PC-9 (cell line): ENCODE measurements at regions not wholly inside any gene's neighbourhood (a gene's known extent, or its start where the extent isn't known, plus 50 kb on each side); places are given as distances from the start of the nearest gene placed in this dataset.

Experiments used
- BruUV-seq: library from RNA; stranded (reverse); fragments of 400-500 nt; replicated peaks from 2 replicates; lab custom pipeline; 2021; lab: Mats Ljungman, UMichigan
- CTCF ChIA-PET: fragments of 300-600 bp; sonication (Branson Sonifier 250); formaldehyde crosslinking; loops from one replicate; lab custom pipeline; 2022; ENCODE audit warnings: antibody characterized with exemption; lab: Charles Lee
- POLR2A ChIA-PET: fragments of 300-600 bp; sonication (Branson Sonifier 250); formaldehyde crosslinking; loops from one replicate; lab custom pipeline; 2022; ENCODE audit warnings: antibody characterized with exemption; ENCODE audit not compliant: unreplicated experiment; lab: Charles Lee
- DNase-seq, 2 experiments: peaks; one replicate each; pipeline versions ENCODE4 v3.0.0 to v3.0.0-alpha.2; 2015 to 2022; ENCODE audit warnings: mixed read lengths in 1 of 2
- H2AFZ ChIP-seq: fragments of 200-600 bp; sonication (generic); 2 replicates; pipeline ENCODE4 v1.8.1; 2017; ENCODE audit warnings: antibody characterized with exemption
- H3F3A ChIP-seq: fragments of 200-600 bp; sonication (generic); 2 replicates; pipeline ENCODE4 v1.8.1; 2017; ENCODE audit warnings: antibody characterized with exemption, mild to moderate bottlenecking, low read depth; ENCODE audit not compliant: insufficient read depth
- H3K27ac ChIP-seq: fragments of 200-600 bp; sonication (generic); 2 replicates; pipeline ENCODE4 v1.6.1; 2016; ENCODE audit warnings: mixed run types
- H3K27me3 ChIP-seq: fragments of 200-600 bp; sonication (generic); 2 replicates; pipeline ENCODE4 v1.6.1; 2016; ENCODE audit warnings: low read depth, mixed run types; ENCODE audit not compliant: insufficient read depth
- H3K36me3 ChIP-seq: fragments of 200-600 bp; sonication (generic); 2 replicates; pipeline ENCODE4 v1.6.1; 2016; ENCODE audit warnings: low read depth, mixed run types
- H3K4me1 ChIP-seq: fragments of 200-600 bp; sonication (generic); replicated peaks from 2 replicates; pipeline ENCODE4 v1.6.1; 2016; ENCODE audit warnings: mixed run types; ENCODE audit not compliant: insufficient read depth
- H3K4me2 ChIP-seq: fragments of 200-600 bp; sonication (generic); 2 replicates; pipeline ENCODE4 v1.6.1; 2017; ENCODE audit warnings: mixed run types
- H3K4me3 ChIP-seq: fragments of 200-600 bp; sonication (generic); 2 replicates; pipeline ENCODE4 v1.6.1; 2016; ENCODE audit warnings: mixed run types
- H3K79me2 ChIP-seq: fragments of 200-600 bp; sonication (generic); 2 replicates; pipeline ENCODE4 v1.6.1; 2017; ENCODE audit warnings: low read depth, mixed run types
- H3K9me2 ChIP-seq: fragments of 200-600 bp; sonication (generic); 2 replicates; pipeline ENCODE4 v1.8.1; 2017; ENCODE audit warnings: mild to moderate bottlenecking; ENCODE audit not compliant: insufficient read depth
- H3K9me3 ChIP-seq: fragments of 200-600 bp; sonication (generic); 2 replicates; pipeline ENCODE4 v1.8.1; 2016; ENCODE audit warnings: low read depth; ENCODE audit not compliant: insufficient read depth
- H4K20me1 ChIP-seq: fragments of 200-600 bp; sonication (generic); 2 replicates; pipeline ENCODE4 v1.8.1; 2017; ENCODE audit not compliant: insufficient read depth
- EZH2 ChIP-seq: fragments of 200-600 bp; sonication (generic); IDR thresholded peaks from 2 replicates; pipeline ENCODE4 v1.8.0; 2017; ENCODE audit warnings: antibody characterized with exemption, low read depth
- intact Hi-C: fragments of 100-400 bp; cut with micrococcal nuclease; formaldehyde crosslinking; loops from one replicate; pipeline ENCODE4 v1.10.0; 2022; ENCODE audit not compliant: unreplicated experiment
- TF ChIP-seq, protein P1 (sequence below): fragments of 200-600 bp; sonication (generic); conservative IDR thresholded peaks from 2 replicates; pipeline ENCODE4 v1.6.1; 2017; ENCODE audit warnings: mixed run types, antibody characterized with exemption, mild to moderate bottlenecking, moderate library complexity

DNA sequence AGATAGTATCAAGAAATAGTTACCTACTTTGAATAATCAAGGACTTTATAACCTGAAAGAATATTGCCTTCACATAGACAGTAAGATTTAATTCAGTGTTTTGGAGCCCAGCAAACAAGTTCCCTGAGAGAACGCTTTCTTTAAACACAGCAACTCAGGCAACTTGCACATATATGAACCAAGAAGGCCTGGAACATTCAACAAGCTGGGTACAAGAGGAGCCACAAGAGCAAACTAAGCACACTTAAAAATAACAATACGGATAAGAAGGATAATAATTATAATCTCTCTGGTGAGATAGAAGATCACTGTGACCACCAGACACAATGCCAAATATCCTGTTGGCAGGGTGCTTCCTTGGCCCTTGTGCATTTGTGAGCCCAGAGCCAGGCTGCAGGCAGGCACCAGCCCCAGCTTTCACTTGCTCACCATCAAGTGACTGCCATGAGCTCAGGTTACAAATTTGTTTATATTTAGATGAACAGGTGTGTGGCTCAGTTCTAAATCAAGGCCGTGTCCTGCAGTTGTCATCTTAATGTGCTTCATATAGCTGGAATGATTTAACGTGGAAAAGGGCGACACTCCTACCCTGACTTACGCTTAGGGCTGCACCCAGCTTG is 446.6 kb downstream of the IRS1 start:
- BruUV-seq = no TSS peak
- no peaks in the 10 kb centered on the region for H3K79me2 ChIP-seq
- no peaks in the 10 kb centered on the region for H3K4me1 ChIP-seq
- H3K9me3 ChIP-seq = 0 out of 2 replicates have a peak, but pooled peaks cover 5% of the 10 kb centered on the region
- H3K36me3 ChIP-seq = no peaks in the 10 kb centered on the region
- H3K4me3 ChIP-seq = no peak overlapping the region
- no peak for DNase-seq
- TF ChIP-seq, protein P1, sequence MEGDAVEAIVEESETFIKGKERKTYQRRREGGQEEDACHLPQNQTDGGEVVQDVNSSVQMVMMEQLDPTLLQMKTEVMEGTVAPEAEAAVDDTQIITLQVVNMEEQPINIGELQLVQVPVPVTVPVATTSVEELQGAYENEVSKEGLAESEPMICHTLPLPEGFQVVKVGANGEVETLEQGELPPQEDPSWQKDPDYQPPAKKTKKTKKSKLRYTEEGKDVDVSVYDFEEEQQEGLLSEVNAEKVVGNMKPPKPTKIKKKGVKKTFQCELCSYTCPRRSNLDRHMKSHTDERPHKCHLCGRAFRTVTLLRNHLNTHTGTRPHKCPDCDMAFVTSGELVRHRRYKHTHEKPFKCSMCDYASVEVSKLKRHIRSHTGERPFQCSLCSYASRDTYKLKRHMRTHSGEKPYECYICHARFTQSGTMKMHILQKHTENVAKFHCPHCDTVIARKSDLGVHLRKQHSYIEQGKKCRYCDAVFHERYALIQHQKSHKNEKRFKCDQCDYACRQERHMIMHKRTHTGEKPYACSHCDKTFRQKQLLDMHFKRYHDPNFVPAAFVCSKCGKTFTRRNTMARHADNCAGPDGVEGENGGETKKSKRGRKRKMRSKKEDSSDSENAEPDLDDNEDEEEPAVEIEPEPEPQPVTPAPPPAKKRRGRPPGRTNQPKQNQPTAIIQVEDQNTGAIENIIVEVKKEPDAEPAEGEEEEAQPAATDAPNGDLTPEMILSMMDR = no peak
- TF ChIP-seq EZH2 = no peak
- no peak overlapping the region for H2AFZ ChIP-seq
- H3K27ac ChIP-seq = no peak overlapping the region
- intact Hi-C loops = no loop called here
- H3K27me3 ChIP-seq = no peaks in the 10 kb centered on the region
- no peaks in the 10 kb centered on the region for H3F3A ChIP-seq
- ChIA-PET POLR2A (no interaction called here), CTCF (no interaction called here)
- no peak overlapping the region for H3K4me2 ChIP-seq
- no peaks in the 10 kb centered on the region for H3K9me2 ChIP-seq
- H4K20me1 ChIP-seq = no peaks in the 10 kb centered on the region

DNA sequence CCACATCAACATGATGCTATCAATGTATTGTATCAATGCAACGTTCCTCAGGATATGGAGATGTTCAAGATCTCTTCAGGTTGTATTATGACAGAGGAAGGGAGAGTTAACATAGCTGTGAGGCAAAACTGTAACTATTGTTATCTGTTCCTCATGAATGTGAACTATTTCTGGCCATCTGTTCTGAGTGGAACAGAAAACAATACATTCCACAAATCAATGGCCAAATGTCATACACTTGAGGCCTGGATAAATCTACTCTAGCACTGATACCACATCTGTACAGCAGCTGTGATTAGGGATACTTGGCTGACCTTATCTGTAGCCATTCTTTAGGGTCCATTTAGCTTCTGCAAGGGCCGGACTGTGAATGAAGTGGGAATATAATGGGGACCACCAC is 447.9 kb downstream of the IRS1 start:
- H3K27ac ChIP-seq = no peak overlapping the region
- no peaks in the 10 kb centered on the region for H3K36me3 ChIP-seq
- ChIA-PET CTCF (no interaction called here), POLR2A (no interaction called here)
- H2AFZ ChIP-seq = no peak overlapping the region
- H3K9me3 ChIP-seq = 0 out of 2 replicates have a peak, but pooled peaks cover 5% of the 10 kb centered on the region
- H4K20me1 ChIP-seq = no peaks in the 10 kb centered on the region
- TF ChIP-seq, protein P1 = no peak
- no peak for TF ChIP-seq EZH2
- no peaks in the 10 kb centered on the region for H3K27me3 ChIP-seq
- H3K4me3 ChIP-seq = no peak overlapping the region
- H3K79me2 ChIP-seq = no peaks in the 10 kb centered on the region
- H3K9me2 ChIP-seq = no peaks in the 10 kb centered on the region
- H3F3A ChIP-seq = no peaks in the 10 kb centered on the region
- H3K4me2 ChIP-seq = no peak overlapping the region
- no peak for DNase-seq
- BruUV-seq = no TSS peak
- H3K4me1 ChIP-seq = no peaks in the 10 kb centered on the region
- intact Hi-C loops = no loop called here

DNA sequence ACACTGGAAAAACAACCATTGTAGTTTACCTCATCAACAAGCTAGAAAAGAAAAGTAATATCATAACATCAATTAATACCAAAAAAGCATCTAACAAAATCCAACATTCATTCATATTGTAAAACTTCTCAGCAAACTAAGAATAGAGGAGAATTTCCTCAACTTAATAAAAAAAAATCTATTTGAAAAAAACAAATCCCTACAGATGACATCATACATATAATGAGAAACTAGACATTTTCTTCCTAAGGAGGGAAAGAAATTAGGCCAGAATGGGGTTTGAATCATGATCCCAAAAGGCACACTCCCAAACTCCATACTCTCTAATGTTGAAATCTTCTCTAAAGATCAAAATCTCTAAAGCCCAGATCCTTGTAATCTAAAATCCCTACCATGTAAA is 460.0 kb downstream of the IRS1 start:
- Histone ChIP-seq H3K27ac (no peak overlapping the region), H3K79me2 (no peaks in the 10 kb centered on the region), H3K4me1 (peaks cover 16% of the 10 kb centered on the region), H3K27me3 (no peaks in the 10 kb centered on the region), H3K4me2 (no peak overlapping the region), H4K20me1 (no peaks in the 10 kb centered on the region), H3K9me3 (peaks cover 7% of the 10 kb centered on the region), H3K36me3 (no peaks in the 10 kb centered on the region), H3K9me2 (no peaks in the 10 kb centered on the region), H2AFZ (no peak overlapping the region), H3F3A (no peaks in the 10 kb centered on the region), H3K4me3 (no peak overlapping the region)
- intact Hi-C loops = loop anchor here (5.0 kb wide), 5 partner anchors 73 to 453 kb away; no protein-coding TSS in a partner anchor
- POLR2A ChIA-PET = interaction anchor here (0.6 to 0.7 kb wide), 2 partner anchors 72 to 453 kb away, joined by 3 read pairs; no protein-coding TSS in a partner anchor
- DNase-seq = no peak
- TF ChIP-seq, protein P1 = no peak
- no peak for TF ChIP-seq EZH2
- no TSS peak for BruUV-seq
- CTCF ChIA-PET = interaction anchor here (0.6 kb wide), 1 partner anchor 1819 kb away, joined by 3 read pairs; no protein-coding TSS in a partner anchor
